ENCODE measurements at regions not wholly inside any gene's neighbourhood (a gene's known extent, or its start where the extent isn't known, plus 50 kb on each side); places are given as distances from the start of the nearest gene placed in this dataset.

DNA sequence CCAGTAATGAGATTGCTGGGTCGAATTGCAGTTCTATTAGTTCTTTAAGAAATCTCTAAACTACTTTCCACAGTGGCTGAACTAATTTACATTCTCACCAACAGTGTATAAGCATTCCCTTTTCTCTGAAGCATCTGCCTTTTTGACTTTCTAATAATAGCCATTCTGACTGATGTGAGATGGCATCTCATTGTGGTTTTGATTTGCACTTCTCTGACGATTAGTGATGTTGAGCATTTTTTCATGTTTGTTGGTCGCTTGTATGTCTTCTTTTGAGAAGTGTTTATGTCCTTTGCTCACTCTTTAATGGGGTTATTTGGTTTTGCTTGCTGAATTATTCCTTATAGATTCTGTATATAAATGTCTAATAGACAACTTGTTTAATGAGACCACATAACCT is 69.6 kb upstream of the UGP2 start:
- no peak for TF ChIP-seq CTCF (IDR thresholded peaks at IDR 0.05)
- no peak for TF ChIP-seq POLR2A (IDR thresholded peaks at IDR 0.05)

All from uterus (tissue), 2 donors.